Activated CD4-positive, CD25-positive, alpha-beta regulatory T cell treated with anti-CD3 and anti-CD28 coated beads, Interleukin-2, amount 50 U/mL, for 72 hours (primary cell): ENCODE measurements at regions not wholly inside any gene's neighbourhood (a gene's known extent, or its start where the extent isn't known, plus 50 kb on each side); places are given as distances from the start of the nearest gene placed in this dataset.
"Not testable (repeated sequence)": the region's sequence is repeated elsewhere in the genome, so short reads cannot be mapped to it uniquely, and the experiment has no call there.

Source experiments
- DNase-seq: peaks from one replicate; pipeline ENCODE4 v3.0.0; 2021

- no peak for DNase-seq
Measured at GRCh38 chr11:112661146-112661545, 300.1 kb upstream of the NCAM1 start.

GRCh38 chr11:112661571-112661970 lies 299.6 kb upstream of the NCAM1 start:
- no peak for DNase-seq

- DNase-seq = no peak
Measured at GRCh38 chr11:112662554-112662953, 298.7 kb upstream of the NCAM1 start.

- DNase-seq = no peak
Measured at GRCh38 chr11:112663947-112664634, 297.1 kb upstream of the NCAM1 start.

GRCh38 chr11:112665291-112665690 lies 295.9 kb upstream of the NCAM1 start:
- no peak for DNase-seq

- no peak for DNase-seq
Measured at GRCh38 chr11:112666253-112666652, 295.0 kb upstream of the NCAM1 start.

- DNase-seq = no peak
Measured at GRCh38 chr11:112670806-112671570, 290.2 kb upstream of the NCAM1 start.

- not testable (repeated sequence) for DNase-seq
Measured at GRCh38 chr11:112673401-112673800, 287.8 kb upstream of the NCAM1 start.

DNA sequence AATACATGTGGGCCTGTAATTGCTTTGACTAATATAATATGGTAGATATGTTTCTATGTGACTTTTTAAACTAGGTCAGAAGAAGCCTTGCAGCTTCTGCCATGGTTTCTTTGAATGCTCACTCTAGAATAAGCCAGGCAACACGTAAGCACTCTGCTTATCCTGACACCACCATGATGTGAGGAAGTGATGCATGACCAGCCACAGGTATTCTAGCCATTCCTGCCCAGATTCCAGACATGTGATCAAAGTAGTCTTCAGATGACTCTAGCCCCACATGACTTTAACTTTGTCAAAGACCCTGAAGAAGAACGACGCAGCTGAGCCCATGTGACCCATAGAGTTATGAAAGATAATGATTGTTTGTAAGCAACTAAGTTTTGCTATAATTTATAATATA lies 276.1 kb upstream of the NCAM1 start:
- DNase-seq = no peak

DNA sequence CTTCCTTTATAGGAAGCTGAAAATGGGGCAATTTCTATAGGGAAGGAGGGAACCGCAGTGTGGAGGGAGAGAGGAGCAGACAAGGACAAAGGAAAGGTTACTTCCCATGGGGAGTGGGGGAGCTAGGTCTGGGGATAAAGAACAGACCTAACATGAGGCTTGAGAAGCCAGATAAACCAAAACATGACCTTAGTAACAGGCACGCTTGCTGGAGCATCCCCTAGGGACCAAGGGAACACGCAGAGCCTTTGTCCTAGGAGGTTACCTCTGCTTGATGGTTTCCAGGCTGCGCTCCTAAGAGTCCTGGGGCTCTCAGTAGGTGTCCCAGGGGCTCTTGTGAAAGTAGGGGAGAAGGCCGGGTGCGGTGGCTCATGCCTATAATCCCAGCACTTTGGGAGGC lies 271.4 kb upstream of the NCAM1 start:
- DNase-seq = no peak

DNA sequence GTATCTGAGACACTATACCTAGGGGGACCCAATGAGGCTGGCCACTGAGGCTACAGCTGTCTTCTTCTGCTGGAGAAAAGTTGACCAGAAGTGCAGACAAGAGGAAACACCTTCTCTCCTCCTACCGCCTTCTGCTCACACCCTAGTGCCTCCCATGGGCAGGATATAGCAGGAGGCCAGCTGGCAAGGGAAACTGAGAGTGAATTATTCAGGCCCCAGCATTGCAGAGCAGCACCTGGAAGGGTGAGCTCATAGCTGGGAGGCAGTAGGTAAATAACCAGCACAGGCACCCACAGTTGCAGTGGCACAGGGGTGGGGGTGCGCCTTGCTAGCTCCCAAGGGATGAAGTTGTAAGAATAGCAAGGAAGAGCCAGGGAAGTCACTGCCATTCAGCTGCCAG lies 267.4 kb upstream of the NCAM1 start:
- DNase-seq = no peak

GRCh38 chr11:112694245-112694644 lies 267.0 kb upstream of the NCAM1 start:
- DNase-seq = no peak

GRCh38 chr11:112694813-112695212 lies 266.4 kb upstream of the NCAM1 start:
- no peak for DNase-seq

DNA sequence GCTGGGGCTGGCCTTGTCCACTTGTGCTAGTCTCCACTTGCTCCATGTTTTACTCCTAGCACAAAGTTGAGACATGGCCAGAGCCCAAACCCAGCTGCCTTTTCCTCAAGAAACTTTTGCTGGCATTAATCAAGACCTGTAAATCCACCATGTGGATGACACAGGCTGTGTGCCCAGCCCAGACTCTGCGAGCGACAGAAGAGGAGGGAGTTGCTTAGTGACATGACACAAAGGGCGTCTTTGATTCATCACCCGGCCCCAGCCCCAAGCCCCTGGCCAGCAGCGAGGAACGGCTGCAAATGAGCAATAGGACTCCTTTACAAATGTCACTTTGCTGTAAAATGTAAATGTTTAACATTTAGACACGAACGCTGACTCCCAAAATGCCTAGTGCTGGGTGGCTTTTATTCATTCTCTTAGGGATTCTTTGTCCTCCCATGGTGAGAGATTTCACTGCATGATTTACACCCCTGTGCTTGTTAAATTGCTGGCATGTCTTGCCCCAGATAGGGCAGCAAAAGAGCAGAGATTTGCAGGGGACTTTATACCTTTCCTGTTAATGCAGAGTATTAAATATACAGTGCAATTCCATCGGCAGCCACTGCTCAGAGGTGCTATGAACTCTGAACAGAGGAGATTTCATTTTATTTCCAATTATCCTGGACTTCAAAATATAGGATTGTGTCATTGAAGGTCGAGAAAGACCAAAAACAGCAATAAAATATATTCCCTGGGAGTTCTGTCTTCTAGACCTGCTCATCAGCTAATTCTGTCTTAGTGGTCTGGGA lies 263.6 kb upstream of the NCAM1 start:
- DNase-seq = no peak

DNA sequence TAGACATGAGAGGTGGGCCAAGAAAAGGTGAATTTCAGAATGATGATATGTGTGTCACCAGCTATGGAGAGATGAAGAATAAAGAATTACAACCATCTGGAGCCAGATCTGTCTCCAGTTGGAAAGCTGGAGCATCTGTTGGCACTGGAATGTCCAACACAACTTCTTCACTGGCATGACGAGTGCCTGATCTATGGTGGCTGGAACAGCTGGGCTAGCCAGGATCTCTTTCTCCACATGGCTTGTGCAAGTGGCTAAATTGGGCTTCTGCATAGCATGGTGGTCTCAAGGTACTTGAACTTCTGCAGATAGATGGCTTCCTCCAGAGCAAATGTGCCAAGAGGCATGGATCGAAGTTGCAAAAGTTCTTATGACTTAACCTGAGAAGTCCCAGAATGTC lies 256.1 kb upstream of the NCAM1 start:
- no peak for DNase-seq

GRCh38 chr11:112706863-112707262 lies 254.4 kb upstream of the NCAM1 start:
- no peak for DNase-seq

DNA sequence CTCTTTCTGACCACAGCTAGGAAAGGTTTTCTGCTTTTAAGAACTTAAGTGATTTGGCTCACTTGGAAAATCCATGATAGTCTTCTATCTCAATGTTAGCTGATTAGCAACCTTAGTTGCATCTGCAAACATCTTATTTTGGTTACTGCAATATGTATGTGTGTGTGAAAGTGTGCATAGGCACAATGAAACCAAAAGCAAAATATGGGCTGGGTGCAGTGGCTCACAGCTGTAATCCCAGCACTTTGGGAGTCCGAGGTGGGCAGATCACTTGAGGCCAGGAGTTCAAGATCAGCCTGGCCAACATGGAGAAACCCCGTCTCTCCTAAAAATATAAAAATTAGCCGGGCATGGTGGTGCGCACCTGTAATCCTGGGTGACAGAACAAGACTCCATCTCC lies 246.9 kb upstream of the NCAM1 start:
- not testable (repeated sequence) for DNase-seq

GRCh38 chr11:112715056-112715455 lies 246.2 kb upstream of the NCAM1 start:
- DNase-seq = no peak

DNA sequence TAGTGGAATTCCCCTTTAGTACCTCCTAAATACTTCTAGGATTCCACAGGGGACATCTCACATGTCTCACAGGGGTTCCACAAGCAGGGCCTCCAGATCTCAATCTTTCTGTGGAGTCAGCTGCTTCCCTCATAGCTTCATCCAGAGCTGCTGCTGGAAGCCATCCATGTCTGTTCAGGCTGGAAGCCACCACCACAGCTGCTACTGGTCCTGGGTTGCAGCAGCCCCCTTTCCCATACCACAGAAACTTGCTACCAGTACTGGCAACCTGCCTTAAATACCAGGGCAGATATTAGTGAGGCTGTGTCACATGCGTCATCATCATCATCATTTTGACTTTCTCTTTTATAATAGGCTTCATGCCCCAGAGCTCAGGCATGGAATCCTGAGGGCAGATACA lies 242.7 kb upstream of the NCAM1 start:
- DNase-seq = no peak

DNA sequence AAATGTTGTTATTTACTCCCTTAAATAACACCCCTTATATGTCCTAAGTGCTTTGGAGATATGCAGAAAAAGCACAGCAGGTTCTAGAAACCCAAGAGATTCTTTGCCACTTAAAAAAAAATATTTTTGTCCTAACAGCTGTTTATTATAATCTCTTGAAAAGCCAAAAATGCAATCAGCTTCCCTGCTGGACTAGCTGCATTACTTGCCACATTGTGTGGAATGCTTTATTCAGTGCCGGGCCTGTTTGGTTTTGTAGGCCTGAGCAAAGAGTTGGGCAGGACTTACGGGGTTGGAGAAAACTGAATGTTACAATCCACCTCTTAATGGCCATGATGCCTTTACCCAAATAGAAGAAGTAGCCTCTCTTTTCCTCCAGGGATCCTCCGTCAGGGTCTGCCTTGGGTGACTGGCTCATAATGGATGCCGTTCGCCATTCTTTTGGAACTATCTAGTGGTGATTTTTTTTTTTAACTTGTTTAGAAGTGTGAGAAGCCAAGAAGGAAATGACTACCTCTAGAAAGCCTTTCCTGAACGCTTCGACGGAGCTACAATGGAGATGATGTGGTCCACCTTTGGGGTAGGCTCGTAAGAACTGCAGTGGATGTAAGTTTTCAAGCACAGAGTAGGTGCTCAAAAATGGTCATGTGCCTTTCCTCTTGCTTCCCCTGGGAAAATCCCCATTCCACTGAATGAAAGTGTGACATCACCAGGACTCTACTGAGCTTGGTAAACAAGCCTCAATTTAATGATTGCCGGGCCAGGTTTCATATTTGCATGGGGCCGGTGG lies 241.3 kb upstream of the NCAM1 start:
- DNase-seq = no peak

DNA sequence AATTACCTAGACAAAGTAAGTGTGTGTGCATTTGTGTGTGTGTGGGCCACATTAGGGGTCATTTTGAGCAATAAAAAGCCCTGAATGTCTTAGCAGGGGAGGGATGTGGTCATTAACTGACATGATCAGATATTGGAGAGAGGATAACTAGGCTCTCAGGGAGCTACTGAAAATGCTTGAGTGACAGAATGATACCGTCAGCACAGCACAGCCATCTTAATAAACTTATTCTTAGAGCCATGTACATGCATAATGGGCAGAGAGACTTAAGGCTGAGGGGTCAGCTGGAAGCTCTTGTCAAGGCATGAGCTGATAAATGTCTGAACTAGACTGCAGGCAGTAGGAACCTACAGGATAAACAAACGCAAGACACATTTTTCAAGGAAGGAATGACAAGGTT lies 239.1 kb upstream of the NCAM1 start:
- no peak for DNase-seq

DNA sequence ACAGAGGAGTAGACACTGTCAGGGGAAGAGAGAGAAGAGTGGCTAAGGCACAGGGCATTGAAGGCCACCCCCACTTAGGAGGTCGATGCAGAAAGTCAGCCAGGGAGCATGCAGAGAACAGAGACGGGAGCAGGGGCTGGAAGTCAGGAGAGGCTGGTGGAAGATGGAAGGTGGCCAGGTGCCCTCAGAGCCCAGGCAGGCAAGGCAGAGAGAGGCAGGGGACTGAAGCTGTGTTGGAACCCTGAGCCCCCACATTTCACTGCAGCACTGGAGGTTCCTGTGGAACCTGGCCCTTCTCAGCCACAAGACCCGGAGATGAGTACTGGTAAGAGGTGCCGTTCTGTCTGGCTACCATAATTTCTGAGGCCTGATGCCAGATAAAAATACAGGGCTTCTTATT lies 238.3 kb upstream of the NCAM1 start:
- no peak for DNase-seq
